Lower lobe of right lung (tissue), 2 donors: ENCODE measurements at regions not wholly inside any gene's neighbourhood (a gene's known extent, or its start where the extent isn't known, plus 50 kb on each side); places are given as distances from the start of the nearest gene placed in this dataset.
"Not testable (repeated sequence)": the region's sequence is repeated elsewhere in the genome, so short reads cannot be mapped to it uniquely, and the experiment has no call there.

Source experiments
- ATAC-seq, 2 donors: fragments of 200-7000 bp; cut with Tn5 transposase; one replicate each; pipeline ENCODE4 v1.9.1; 2020 to 2022; ENCODE audit warnings: mild to moderate bottlenecking in 2 of 2, moderate library complexity in 2 of 2
- DNase-seq: peaks from one replicate; pipeline ENCODE4 v3.0.0-alpha.2; 2020
- H3K27ac ChIP-seq: fragments of 200-600 bp; one replicate; pipeline ENCODE4 v1.8.0; 2022
- H3K27me3 ChIP-seq: fragments of 200-600 bp; one replicate; pipeline ENCODE4 v1.8.0; 2022; ENCODE audit warnings: low read depth
- H3K36me3 ChIP-seq: fragments of 200-600 bp; one replicate; pipeline ENCODE4 v1.8.0; 2022; ENCODE audit warnings: mild to moderate bottlenecking
- H3K4me1 ChIP-seq: fragments of 200-600 bp; one replicate; pipeline ENCODE4 v1.8.0; 2022
- H3K4me3 ChIP-seq: fragments of 200-600 bp; one replicate; pipeline ENCODE4 v1.8.0; 2022; ENCODE audit warnings: mild to moderate bottlenecking
- H3K9me3 ChIP-seq: fragments of 200-600 bp; one replicate; pipeline ENCODE4 v1.8.0; 2022
- CTCF ChIP-seq: fragments of 200-600 bp; IDR thresholded peaks from one replicate; pipeline ENCODE4 v1.8.0; 2022; ENCODE audit warnings: antibody characterized with exemption, mild to moderate bottlenecking
- intact Hi-C: fragments of 100-400 bp; cut with DNase I; formaldehyde crosslinking; loops from one replicate; pipeline ENCODE4 v1.11.0; 2022
- donor health status: DM: no; HTN: yes; CAD: no; lungs with severe emphysema.

- Histone ChIP-seq H3K4me1 (no peaks in the 10 kb centered on the region), H3K27me3 (no peaks in the 10 kb centered on the region), H3K9me3 (no peaks in the 10 kb centered on the region), H3K4me3 (no peak overlapping the region), H3K27ac (no peak overlapping the region), H3K36me3 (no peaks in the 10 kb centered on the region)
- ATAC-seq (no peak), DNase-seq (no peak)
- TF ChIP-seq CTCF, result no peak
- intact Hi-C loops, result no loop called here
Observed at GRCh38 chr7:81865754-81866153, 95.9 kb upstream of the HGF start.

GRCh38 chr7:81859433-81859832 lies 89.6 kb upstream of the HGF start:
- no peak overlapping the region for H3K27ac ChIP-seq
- no peak for TF ChIP-seq CTCF
- no peak for ATAC-seq
- intact Hi-C loops, result no loop called here
- H3K27me3 ChIP-seq, result no peaks in the 10 kb centered on the region
- H3K4me1 ChIP-seq, result no peaks in the 10 kb centered on the region
- no peaks in the 10 kb centered on the region for H3K36me3 ChIP-seq
- no peak overlapping the region for H3K4me3 ChIP-seq
- no peaks in the 10 kb centered on the region for H3K9me3 ChIP-seq
- no peak for DNase-seq

GRCh38 chr7:81858820-81859219 lies 89.0 kb upstream of the HGF start:
- DNase-seq, intact Hi-C loops, H3K36me3 ChIP-seq, H3K4me3 ChIP-seq, H3K27ac ChIP-seq, ATAC-seq, H3K4me1 ChIP-seq, H3K9me3 ChIP-seq, H3K27me3 ChIP-seq: not testable (repeated sequence)

GRCh38 chr7:81857385-81857784 lies 87.5 kb upstream of the HGF start:
- Histone ChIP-seq H3K27me3 (no peaks in the 10 kb centered on the region), H3K9me3 (no peaks in the 10 kb centered on the region), H3K4me3 (no peak overlapping the region), H3K4me1 (no peaks in the 10 kb centered on the region), H3K36me3 (no peaks in the 10 kb centered on the region), H3K27ac (no peak overlapping the region)
- no peak for ATAC-seq
- intact Hi-C loops, result no loop called here
- no peak for DNase-seq
- TF ChIP-seq CTCF, result no peak

GRCh38 chr7:81854518-81854917 lies 84.7 kb upstream of the HGF start:
- no peak for TF ChIP-seq CTCF
- no peak for DNase-seq
- Histone ChIP-seq H3K4me1 (no peaks in the 10 kb centered on the region), H3K27me3 (no peaks in the 10 kb centered on the region), H3K27ac (no peak overlapping the region), H3K4me3 (no peak overlapping the region), H3K9me3 (no peaks in the 10 kb centered on the region), H3K36me3 (no peaks in the 10 kb centered on the region)
- intact Hi-C loops, result no loop called here
- no peak for ATAC-seq

- Histone ChIP-seq H3K4me3 (no peak overlapping the region), H3K27me3 (no peaks in the 10 kb centered on the region), H3K27ac (no peak overlapping the region), H3K4me1 (no peaks in the 10 kb centered on the region), H3K36me3 (no peaks in the 10 kb centered on the region), H3K9me3 (no peaks in the 10 kb centered on the region)
- ATAC-seq (no peak), DNase-seq (no peak)
- TF ChIP-seq CTCF, result no peak
- intact Hi-C loops, result no loop called here
Observed at GRCh38 chr7:81852701-81853100, 82.9 kb upstream of the HGF start.
